ENCODE measurements at regions not wholly inside any gene's neighbourhood (a gene's known extent, or its start where the extent isn't known, plus 50 kb on each side); places are given as distances from the start of the nearest gene placed in this dataset.
"Not testable (repeated sequence)": the region's sequence is repeated elsewhere in the genome, so short reads cannot be mapped to it uniquely, and the experiment has no call there.

DNA sequence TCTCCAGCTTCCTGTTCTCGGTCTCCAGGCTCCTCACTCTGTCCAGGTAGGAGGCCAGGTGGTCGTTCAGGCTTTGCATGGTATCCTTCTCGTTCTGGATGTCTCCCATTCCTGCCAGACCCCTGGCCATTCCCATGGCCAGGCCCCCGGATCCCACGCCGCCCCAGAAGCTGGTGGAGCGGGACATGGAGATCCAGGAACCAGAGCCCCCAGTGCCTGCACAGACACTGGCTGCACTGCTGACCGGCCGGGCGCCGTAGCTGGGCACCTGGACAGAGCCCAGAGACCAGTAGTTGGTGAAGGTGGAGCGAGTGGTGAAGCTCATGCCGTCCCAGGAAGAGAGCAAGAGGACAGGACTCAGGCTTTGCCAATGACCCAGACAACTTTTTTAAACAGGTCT is 129.1 kb upstream of the WDR75 start:
- H3K4me3 ChIP-seq (ENCODE audit: low read depth, low read length): no peak overlapping the region
- no peak for TF ChIP-seq CTCF (IDR thresholded peaks at IDR 0.05; ENCODE audit: low read depth, low read length, missing control alignments)
- DNase-seq (ENCODE audit: low read depth): no peak
- in situ Hi-C loops (cut with HindIII; ENCODE audit: low sequenced_read_pairs): no loop called here

- no peak for DNase-seq (ENCODE audit: low read depth)
- no peak overlapping the region for H3K4me3 ChIP-seq (ENCODE audit: low read depth, low read length)
- in situ Hi-C loops (cut with HindIII; ENCODE audit: low sequenced_read_pairs): no loop called here
- TF ChIP-seq CTCF (IDR thresholded peaks at IDR 0.05; ENCODE audit: low read depth, low read length, missing control alignments): no peak
Measured at GRCh38 chr2:189312643-189313042, 128.6 kb upstream of the WDR75 start.

DNA sequence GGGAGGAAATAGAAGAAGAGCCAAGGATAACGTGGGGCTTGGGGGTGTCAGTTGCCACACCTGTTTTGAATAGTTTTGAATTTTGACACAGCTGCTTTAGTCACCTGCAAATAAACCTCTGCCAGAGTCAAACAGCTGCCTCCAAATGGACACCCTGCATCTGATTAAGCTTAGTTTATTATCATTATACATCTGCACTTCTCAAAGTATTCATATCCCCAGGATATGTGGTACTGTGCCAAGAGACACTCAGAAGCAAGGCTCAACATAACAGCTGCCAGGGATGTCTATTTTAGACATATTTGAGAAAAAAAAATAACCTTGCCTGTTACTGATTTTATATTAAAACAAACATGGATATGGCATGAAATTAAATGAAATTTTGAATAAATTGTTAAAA is 122.5 kb upstream of the WDR75 start:
- no peak overlapping the region for H3K4me3 ChIP-seq (ENCODE audit: low read depth, low read length)
- in situ Hi-C loops (cut with HindIII; ENCODE audit: low sequenced_read_pairs): loop anchor here (5.0 kb wide), 1 partner anchor 71 kb away; no protein-coding TSS in a partner anchor
- DNase-seq (ENCODE audit: low read depth): no peak
- no peak for TF ChIP-seq CTCF (IDR thresholded peaks at IDR 0.05; ENCODE audit: low read depth, low read length, missing control alignments)

DNA sequence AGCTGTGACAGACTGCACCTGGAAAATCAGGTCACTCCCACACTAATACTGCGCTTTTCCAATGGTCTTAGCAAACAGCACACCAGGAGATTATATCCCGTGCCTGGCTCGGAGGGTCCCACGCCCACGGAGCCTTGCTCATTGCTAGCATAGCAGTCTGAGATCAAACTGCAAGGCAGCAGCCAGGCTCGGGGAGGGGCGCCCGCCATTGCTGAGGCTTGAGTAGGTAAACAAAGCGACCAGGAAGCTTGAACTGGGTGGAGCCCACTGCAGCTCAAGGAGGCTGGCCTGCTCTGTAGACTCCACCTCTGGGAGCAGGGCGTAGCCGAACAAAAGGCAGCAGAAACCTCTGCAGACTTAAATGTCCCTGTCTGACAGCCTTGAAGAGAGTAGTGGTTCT is 121.8 kb upstream of the WDR75 start:
- H3K4me3 ChIP-seq (ENCODE audit: low read depth, low read length); DNase-seq (ENCODE audit: low read depth): not testable (repeated sequence)
- in situ Hi-C loops (cut with HindIII; ENCODE audit: low sequenced_read_pairs): loop anchor here (5.0 kb wide), 1 partner anchor 72 kb away; no protein-coding TSS in a partner anchor

DNA sequence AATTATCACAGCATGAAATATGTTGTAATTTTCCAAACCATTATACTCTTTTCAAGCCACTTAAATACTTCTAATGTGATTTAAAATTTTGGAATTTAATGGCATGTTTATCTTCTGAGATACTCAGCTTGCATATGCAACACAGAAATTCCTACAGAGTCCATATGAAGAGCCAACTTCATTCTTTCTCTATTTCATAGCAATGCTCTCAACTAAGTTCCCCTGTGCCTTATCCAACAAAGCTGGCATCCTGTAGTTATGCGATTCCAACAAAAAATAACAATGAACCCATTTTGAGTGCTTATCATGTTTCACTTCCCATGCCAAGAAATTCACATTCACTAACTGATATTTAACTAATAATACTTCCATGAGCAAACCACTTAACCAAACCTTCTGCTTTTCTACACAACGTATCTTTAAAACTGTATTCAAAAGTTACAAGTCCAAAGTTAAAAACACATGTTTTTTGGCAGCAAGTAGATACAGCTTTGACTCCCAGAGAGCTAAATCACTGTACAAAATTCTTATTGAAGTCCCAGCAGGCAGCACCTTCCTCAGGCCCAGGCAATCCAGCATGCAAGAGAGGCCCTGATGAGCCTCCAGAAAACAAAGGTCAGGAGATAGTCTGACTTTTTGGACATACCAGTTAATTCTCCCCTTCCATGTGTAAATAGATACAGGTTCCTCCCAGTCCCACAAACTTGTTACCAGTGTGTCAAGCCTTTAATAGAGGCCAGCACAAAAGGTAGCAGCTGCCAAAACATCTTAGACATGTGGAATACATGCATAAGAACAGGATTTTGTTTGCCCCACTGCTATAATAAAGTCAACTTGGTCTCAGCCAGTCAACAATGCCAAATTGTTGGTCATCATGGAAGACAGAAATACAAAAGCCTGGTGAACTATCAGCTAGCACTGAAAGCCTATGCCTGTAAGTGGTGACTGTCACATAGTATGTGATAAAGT is 113.1 kb upstream of the WDR75 start:
- TF ChIP-seq CTCF (IDR thresholded peaks at IDR 0.05; ENCODE audit: low read depth, low read length, missing control alignments): no peak
- in situ Hi-C loops (cut with HindIII; ENCODE audit: low sequenced_read_pairs): no loop called here
- peak; percentile 49 for DNase-seq (ENCODE audit: low read depth)
- no peak overlapping the region for H3K4me3 ChIP-seq (ENCODE audit: low read depth, low read length)

DNA sequence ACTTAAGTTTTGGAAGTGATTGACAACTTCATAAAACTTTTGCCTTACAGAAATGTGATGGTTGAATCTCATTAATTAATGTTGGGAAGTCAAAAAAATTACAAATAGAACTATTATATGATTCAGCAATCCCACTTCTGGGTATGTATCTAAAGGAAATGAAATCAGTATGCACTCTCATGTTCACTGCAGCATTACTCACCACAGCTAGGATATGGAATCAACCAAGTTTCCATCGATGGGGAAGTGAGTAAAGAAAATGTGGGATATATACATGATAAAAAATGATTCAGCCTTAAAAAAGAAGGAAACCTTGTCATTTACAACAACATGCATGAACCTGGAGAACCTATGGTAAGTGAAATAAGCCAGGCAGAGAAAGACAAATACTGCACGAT is 112.4 kb upstream of the WDR75 start:
- DNase-seq (ENCODE audit: low read depth): no peak
- in situ Hi-C loops (cut with HindIII; ENCODE audit: low sequenced_read_pairs): no loop called here
- no peak overlapping the region for H3K4me3 ChIP-seq (ENCODE audit: low read depth, low read length)
- TF ChIP-seq CTCF (IDR thresholded peaks at IDR 0.05; ENCODE audit: low read depth, low read length, missing control alignments): no peak

GRCh38 chr2:189336276-189336975 is 104.8 kb upstream of the WDR75 start:
- no peak overlapping the region for H3K4me3 ChIP-seq (ENCODE audit: low read depth, low read length)
- no peak for DNase-seq (ENCODE audit: low read depth)
- in situ Hi-C loops (cut with HindIII; ENCODE audit: low sequenced_read_pairs): no loop called here
- no peak for TF ChIP-seq CTCF (IDR thresholded peaks at IDR 0.05; ENCODE audit: low read depth, low read length, missing control alignments)
